H1 (cell line): ENCODE measurements at regions not wholly inside any gene's neighbourhood (a gene's known extent, or its start where the extent isn't known, plus 50 kb on each side); places are given as distances from the start of the nearest gene placed in this dataset.

Experiments used
- ASH2L ChIP-seq: fragments of 200-600, 300-600 bp; sonication (generic); IDR thresholded peaks from one replicate; pipeline ENCODE4 v1.7.1; 2017; ENCODE audit warnings: low read length
- CEBPB ChIP-seq: IDR thresholded peaks from 2 replicates; pipeline ENCODE4 v1.6.1; 2012; ENCODE audit warnings: low read depth, low read length
- E2F6 ChIP-seq: IDR thresholded peaks from 2 replicates; pipeline ENCODE4 v1.6.1; 2012; ENCODE audit warnings: inconsistent platforms
- HDAC6 ChIP-seq: IDR thresholded peaks from one replicate; pipeline ENCODE4 v1.7.1; 2012; ENCODE audit warnings: low read depth, mild to moderate bottlenecking, inconsistent platforms, low read length, moderate library complexity
- JUN ChIP-seq: IDR thresholded peaks from 2 replicates; pipeline ENCODE4 v1.6.1; 2011; ENCODE audit warnings: low read depth, mild to moderate bottlenecking, improper control_type of control experiment, low read length
- KDM5A ChIP-seq: fragments of 200-600 bp; IDR thresholded peaks from 2 replicates; pipeline ENCODE4 v1.7.1; 2012; ENCODE audit warnings: mild to moderate bottlenecking, low read length, inconsistent platforms, mixed read lengths
- SP1 ChIP-seq: IDR thresholded peaks from 2 replicates; pipeline ENCODE4 v1.6.1; 2011; ENCODE audit warnings: low read depth, low read length
- USF2 ChIP-seq: IDR thresholded peaks from 2 replicates; pipeline ENCODE4 v1.6.1; 2011; ENCODE audit warnings: low read length, improper control_type of control experiment

- no peak for TF ChIP-seq KDM5A
- no peak for TF ChIP-seq E2F6
- TF ChIP-seq CEBPB = no peak
- no peak for TF ChIP-seq USF2
- TF ChIP-seq ASH2L = no peak
- no peak for TF ChIP-seq HDAC6
- no peak for TF ChIP-seq JUN
- TF ChIP-seq SP1 = no peak
Measured at GRCh38 chr2:52194342-52194741, 1162.4 kb upstream of the NRXN1 start (continued).
